HG03135 (cell line): ENCODE measurements at regions not wholly inside any gene's neighbourhood (a gene's known extent, or its start where the extent isn't known, plus 50 kb on each side); places are given as distances from the start of the nearest gene placed in this dataset.

Source experiments
- ATAC-seq: cut with Tn5 transposase; IDR thresholded peaks from one replicate; pipeline ENCODE4 v1.9.1; 2021; ENCODE audit warnings: mild to moderate bottlenecking, moderate library complexity; ENCODE audit not compliant: unreplicated experiment

GRCh38 chr5:61887271-61887670 is 418.7 kb upstream of the KIF2A start:
- ATAC-seq: no peak

- no peak for ATAC-seq
Observed at GRCh38 chr5:61894046-61894445, 412.0 kb upstream of the KIF2A start.

GRCh38 chr5:61896811-61897210 is 409.2 kb upstream of the KIF2A start:
- no peak for ATAC-seq

GRCh38 chr5:61897251-61897650 is 408.8 kb upstream of the KIF2A start:
- ATAC-seq: no peak

GRCh38 chr5:61901997-61902396 is 404.0 kb upstream of the KIF2A start:
- no peak for ATAC-seq

- ATAC-seq: no peak
Observed at GRCh38 chr5:61904730-61905129, 401.3 kb upstream of the KIF2A start.

GRCh38 chr5:61905613-61906012 is 400.4 kb upstream of the KIF2A start:
- no peak for ATAC-seq

- no peak for ATAC-seq
Observed at GRCh38 chr5:61906820-61907219, 399.2 kb upstream of the KIF2A start.

- no peak for ATAC-seq
Observed at GRCh38 chr5:61907995-61908394, 398.0 kb upstream of the KIF2A start.

- no peak for ATAC-seq
Observed at GRCh38 chr5:61910771-61911170, 395.2 kb upstream of the KIF2A start.

- no peak for ATAC-seq
Observed at GRCh38 chr5:61912559-61912958, 393.4 kb upstream of the KIF2A start.

- no peak for ATAC-seq
Observed at GRCh38 chr5:61915646-61916045, 390.4 kb upstream of the KIF2A start.

- no peak for ATAC-seq
Observed at GRCh38 chr5:61916621-61917620, 389.1 kb upstream of the KIF2A start.

- ATAC-seq: no peak
Observed at GRCh38 chr5:61918611-61919010, 387.4 kb upstream of the KIF2A start.

- no peak for ATAC-seq
Observed at GRCh38 chr5:61919920-61920319, 386.1 kb upstream of the KIF2A start.

- ATAC-seq: no peak
Observed at GRCh38 chr5:61924251-61924650, 381.8 kb upstream of the KIF2A start.

GRCh38 chr5:61926911-61927310 is 379.1 kb upstream of the KIF2A start:
- no peak for ATAC-seq

GRCh38 chr5:61931236-61931635 is 374.8 kb upstream of the KIF2A start:
- no peak for ATAC-seq

GRCh38 chr5:61933787-61934626 is 372.0 kb upstream of the KIF2A start:
- no peak for ATAC-seq

- ATAC-seq: no peak
Observed at GRCh38 chr5:61941637-61942036, 364.4 kb upstream of the KIF2A start.

GRCh38 chr5:61942462-61943049 is 363.4 kb upstream of the KIF2A start:
- no peak for ATAC-seq
